CD4-positive, alpha-beta T cell treated with Interleukin-2 at 100 ng/mL for 4 hours (primary cell): ENCODE measurements at regions not wholly inside any gene's neighbourhood (a gene's known extent, or its start where the extent isn't known, plus 50 kb on each side); places are given as distances from the start of the nearest gene placed in this dataset.
"Not testable (repeated sequence)": the region's sequence is repeated elsewhere in the genome, so short reads cannot be mapped to it uniquely, and the experiment has no call there.

Experiments used
- DNase-seq: peaks from one replicate; pipeline ENCODE4 v3.0.0-alpha.2; 2020; ENCODE audit warnings: low spot score

DNA sequence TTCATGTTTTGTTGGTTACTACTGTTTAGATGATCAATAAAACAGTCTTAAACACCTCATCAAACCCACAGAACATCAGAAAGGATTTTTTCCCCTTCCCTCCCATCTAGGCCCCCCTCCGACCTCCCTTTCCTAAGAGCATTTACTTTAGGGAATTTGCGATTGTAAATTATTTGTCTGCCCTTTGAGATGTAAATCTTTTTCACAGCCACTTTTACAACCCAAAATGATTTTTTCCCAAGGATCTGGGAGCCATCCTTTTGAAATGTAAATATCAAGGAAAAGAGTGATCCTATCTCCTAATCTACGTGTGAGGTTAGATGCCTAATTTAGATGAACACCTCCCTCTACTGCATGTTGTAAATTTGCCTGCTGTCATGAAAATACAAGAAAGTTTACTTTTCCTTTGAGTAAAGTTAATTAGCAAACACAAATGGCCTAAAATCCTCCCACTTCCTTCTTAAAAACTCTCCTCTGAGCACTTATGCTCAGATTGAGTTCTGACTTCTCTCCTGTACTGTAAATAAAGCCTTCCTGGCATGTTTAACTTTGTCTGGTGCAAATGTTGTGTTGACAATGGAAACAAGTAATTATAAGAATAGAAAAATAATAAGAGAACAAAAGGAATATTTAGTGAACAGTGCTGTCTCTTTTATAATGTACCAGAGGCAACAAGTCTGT, 1646.9 kb upstream of the SPRY2 start:
- no peak for DNase-seq

DNA sequence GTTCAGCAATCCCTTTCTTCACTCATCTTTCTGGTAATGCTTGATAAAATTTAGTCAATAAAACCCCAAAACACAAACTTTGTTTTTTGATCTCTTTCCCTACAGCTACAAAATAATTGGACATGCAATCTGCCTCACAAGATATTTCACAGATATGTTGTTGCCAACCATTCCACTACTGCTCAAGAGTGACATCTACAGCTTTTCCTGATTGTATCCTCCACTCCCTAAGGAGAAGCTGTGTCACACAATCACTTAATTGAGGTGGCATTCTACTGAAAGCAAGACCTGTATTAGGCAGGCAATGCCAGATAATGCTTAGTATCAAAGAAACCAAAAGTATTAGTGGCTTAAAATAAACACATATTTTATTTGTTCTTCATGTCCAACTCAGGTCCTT, 1646.2 kb upstream of the SPRY2 start:
- no peak for DNase-seq

DNA sequence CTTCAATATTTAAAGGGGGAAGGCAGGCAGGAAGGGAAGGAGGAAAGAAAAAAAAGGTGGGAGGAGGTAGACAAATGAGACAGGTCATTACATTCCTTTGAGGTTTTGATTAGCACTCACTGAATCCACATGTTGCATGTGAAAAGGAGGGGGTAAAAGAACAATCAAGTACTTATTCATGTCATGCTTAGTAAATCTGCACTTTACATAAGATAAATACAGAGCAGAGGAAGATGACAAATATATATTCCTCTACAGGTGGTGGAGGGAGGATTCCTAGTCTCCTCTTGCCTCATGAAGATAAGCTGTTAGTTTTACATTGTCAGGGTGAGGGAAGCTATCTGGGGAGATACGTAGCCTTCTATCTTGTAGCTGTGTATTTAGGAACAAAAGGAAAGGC, 1645.4 kb upstream of the SPRY2 start:
- DNase-seq: no peak

DNA sequence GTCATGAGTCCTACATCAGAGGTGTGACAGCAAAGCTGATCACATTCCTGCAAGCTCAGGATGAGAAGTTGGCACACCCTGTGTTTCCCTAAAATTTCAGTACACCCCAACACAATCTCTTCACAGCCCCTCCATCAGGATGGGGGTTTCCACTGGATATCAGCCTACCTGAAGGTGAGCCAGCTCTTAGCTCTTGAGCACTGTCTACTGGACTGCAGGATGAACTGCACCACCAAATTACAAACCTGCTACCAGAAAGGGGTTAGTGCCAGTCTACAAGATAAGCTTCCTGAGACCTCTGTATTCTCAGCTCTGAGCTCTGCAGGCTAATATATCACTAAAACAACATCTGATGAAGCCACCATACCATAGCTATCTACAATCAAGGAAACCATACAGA, 1616.2 kb upstream of the SPRY2 start:
- no peak for DNase-seq

DNA sequence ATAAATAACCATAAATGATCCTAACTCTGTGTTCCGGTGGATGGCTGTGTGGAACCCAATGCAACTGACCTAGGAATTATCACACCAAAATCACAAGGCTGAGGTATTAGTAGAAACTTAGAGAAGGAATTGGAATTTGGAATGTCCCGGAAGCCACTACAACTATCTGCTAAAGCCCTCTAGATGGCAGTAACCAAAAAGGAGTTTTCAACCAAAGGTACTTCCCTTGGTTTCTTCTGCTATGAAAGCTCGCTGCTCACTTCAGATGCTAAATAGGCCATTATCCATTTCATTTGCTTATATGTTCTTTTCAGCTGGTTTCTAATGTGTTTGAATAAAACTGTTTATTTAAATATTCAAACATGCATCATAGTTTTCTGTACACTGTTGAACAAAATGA, 1589.1 kb upstream of the SPRY2 start:
- DNase-seq: no peak

DNA sequence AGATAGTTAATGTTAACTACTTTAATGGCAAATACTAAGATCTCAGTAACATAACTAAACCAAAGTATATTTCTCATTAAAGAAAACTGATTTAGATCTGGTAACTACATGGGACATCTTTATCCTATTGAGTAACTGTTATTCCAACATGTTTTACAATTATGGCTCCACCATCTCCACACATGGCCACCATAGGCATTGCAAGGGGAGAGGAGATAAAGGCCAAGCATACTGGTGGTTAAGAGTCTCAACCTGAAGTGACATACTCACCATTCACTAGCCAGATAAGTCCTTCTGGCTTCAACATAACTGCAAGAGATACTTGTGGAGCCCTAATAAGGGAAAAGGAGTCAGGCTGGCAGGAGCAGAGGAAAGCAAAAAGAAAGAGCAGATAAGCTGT, 1586.4 kb upstream of the SPRY2 start:
- DNase-seq: no peak

DNA sequence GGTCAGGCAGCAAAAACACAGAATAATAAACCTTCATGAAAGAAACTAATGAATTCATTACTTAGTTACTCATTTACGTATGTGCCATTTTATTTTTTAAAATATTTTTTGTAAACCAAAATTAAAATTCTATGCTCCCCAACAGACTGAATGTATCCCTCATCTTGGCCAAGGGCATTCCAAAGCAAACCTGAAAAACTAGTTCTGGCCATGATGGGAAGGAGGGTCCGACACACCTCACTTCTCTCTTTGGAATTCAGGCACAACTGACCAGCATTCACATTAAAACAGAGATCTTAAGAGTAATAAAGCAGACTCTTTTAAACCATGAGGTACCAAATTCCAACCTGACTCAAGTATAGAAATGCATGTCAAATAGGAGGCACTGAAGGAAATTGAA, 1576.9 kb upstream of the SPRY2 start:
- DNase-seq: no peak

DNA sequence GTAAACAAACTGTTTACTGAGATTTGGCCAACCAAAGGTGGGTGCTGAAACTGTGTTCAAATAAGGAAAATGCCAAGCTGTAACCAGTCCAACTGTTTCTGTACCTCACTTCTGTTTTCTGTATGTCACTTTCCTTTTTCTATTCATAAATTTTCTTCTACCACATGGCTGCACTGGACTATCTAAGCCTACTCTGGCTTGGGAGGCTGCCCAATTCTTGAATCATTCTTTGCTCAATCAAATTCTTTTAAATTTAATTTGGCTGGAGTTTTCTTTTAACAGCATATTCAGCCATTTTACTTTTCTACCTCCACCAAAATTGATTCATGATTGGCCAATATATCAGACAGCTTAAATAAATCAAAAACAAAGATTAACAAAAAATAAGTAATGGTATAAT, 1575.5 kb upstream of the SPRY2 start:
- DNase-seq: no peak

DNA sequence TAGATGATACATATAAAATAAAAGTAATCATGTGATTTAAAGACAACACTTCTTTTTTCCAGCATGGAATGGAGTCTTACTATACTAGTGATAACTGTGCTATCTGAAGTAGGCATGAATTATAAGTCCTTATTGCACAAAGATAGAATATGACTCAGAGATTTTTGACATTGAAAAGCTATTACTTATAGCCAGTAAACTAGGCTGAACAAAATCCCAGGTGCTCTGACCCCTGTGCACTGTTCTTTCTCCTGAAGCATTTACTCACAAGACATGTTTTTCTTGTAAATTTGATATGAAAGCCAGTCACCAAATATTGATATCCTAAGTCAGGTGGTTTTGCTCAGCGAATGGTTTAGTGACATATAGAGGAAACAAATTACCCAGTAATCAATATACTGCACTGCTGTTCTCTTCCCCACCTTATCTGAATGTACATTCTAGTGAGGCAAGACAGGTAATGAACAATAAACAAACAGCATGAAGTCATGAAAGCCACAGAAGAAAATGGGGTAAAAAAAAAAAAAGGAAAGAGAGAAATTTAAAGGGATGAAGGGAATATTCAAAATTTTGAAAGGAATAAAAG, 1567.0 kb upstream of the SPRY2 start:
- DNase-seq: no peak

DNA sequence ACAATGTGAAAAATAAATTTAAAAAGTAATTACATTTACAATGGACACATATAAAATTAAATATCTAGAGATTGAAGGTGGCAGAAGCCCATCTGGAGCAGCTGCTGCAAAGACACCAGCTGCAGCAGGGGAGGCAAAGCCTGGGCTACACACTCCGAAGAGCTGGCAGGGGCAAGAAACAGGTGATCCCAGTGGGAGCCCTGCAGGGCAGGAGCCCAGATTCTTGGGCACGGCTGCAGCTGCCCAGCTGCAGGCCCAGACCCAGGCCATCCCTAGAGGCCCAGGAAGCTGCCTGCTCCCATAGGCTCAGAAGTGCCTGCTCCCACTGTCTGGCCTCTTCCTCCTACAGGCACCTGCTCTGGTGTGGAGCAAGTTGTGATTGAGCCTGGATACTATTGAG, 1547.9 kb upstream of the SPRY2 start:
- DNase-seq: no peak

DNA sequence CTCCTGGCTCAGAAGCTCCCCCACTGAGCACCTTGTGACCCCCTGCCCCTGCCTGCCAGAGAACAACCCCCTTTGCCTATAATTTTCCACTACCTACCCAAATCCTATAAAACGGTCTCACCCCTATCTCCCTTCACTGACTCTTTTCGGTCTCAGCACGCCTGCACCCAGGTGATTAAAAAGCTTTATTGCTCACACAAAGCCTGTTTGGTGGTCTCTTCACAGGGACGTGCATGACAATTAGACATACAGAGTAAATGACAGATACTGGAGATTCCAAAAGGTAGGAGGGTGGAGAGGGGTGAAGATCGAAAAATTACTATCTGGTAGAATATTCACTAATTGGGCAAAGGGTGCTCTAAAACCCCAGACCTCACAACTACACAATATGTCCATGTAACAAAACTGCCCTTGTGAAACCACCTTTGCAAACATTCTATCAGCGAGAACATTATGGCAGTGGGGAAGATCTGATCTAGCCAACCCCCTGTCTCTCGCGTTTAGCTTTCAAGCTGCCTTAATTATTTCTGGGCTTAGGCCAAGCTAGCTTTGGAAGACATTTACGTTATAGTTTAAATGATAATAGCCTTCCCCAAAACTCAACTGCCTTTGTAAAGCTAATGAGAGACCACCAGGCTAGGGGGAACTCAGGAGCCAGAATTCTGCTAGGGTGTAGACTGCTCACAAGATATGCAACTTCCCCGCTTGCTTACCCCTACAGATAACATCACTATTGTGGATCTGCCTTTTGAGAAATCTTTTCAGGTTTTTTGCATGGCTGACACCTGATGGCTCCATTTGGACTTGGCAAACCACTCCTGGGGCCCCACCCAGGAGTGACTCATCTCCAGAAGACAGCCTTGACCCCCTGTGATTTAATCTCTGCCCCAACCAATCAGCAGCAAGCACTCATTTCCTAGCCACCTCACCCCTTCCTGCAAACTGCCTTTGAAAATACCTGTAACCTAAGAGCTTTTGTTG, 1534.0 kb upstream of the SPRY2 start:
- DNase-seq: no peak

DNA sequence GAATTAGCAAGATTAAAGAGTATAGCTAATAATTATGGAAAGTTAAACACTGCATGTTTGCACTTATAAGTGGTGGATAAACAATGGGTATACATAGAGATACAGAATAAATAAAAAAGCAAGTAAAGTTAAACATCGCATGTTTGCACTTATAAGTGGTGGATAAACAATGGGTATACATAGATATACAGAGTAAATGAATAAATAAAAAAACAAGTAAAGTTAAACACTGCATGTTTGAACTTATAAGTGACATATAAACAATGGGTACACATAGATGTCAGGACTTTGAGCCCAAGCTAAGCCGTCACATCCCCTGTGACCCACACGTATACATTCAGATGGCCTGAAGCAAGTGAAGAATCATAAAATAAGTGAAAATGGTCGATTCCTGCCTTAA, 1533.3 kb upstream of the SPRY2 start:
- no peak for DNase-seq

DNA sequence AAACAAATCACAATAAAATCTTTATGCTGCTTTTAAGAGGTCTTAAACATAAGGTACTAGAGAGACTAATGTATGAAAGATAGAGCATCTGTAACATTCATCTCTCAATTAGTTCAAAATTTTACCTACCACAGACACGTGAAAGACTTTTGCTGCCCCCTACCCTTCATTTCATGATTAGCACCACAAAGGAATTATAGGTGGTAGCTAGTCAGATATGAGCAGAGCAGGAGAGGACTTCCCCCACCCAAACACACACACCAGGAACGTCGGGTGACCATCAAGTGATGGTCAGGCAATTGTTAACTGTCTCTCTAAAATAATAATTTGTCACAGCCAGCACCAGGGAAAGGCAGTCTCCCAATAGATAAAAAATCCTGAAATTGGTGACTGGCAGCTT, 1531.7 kb upstream of the SPRY2 start:
- DNase-seq: no peak

DNA sequence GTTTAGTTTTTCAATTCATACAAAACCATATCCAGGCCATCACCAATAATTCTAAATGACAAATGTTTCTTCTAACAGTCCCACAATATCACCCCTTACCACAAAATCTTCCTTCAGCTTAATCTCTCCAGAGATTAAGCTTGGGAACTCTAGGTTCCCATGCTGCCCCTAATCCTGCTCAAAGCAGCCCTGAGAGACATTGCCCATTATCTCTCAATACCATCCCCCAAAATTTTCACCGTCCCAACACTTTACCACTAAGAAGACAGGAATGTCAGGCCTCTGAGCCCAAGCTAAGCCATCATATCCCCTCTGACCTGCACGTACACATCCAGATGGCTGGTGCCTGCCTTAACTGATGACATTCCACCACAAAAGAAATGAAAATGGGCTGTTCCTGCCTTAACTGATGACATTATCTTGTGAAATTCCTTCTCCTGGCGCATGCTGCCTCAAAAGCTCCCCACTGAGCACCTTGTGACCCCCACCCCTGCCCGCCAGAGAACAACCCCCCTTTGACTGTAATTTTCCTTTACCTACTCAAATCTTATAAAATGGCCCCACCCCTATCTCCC, 1530.9 kb upstream of the SPRY2 start:
- DNase-seq: not testable (repeated sequence)

DNA sequence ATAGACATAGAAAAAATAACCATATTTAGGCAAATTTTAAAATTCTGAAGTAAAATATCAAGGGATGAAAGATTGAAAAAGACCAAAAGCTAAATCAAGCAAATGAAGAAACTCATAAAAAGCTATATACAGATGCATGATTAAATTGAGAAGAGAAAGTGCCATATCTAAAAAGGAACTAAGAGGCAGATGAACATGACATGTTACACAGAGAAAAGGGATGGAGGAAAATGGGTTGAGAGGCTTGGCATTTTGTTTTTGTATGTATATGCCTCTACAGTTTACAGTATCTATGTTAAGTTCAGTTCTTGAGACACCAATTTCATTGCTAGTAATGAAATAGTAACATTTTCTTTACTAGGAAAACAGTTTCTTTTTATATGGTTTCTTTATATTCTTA, 1507.4 kb upstream of the SPRY2 start:
- no peak for DNase-seq

DNA sequence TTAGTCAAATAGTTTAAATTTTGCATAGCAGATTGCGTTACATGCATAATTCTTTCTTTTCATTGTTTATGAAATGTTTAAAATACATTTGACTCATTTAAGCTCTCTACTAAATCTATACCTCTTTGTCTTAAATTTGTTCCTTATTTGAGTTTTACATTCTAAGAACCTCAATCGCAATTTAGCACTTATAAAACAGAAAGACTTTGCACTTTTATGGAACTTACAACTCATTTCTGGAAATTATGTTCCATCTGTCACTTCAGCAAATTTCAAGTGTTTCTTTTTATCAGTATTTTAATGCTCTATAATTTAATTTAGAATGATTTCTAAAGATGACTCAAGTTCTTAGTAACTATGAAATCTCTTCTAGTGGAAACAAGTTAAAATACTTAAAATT, 1505.8 kb upstream of the SPRY2 start:
- no peak for DNase-seq

DNA sequence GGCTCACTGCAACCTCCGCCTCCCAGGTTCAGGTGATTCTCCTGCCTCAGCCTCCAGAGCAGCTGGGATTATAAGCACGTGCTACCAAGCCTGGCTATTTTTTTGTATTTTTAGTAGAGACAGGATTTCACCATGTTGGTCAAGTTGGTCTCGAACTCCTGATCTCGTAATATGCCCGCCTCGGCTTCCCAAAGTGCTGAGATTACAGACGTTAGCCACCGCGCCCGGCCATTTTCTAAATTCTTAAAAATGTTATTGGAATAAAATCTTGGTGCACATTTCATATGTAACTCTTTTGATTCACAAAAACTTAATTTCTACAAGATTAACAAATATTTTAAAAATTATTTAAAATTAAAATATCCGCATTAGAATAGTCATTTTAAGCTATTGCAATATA, 1480.3 kb upstream of the SPRY2 start:
- no peak for DNase-seq

DNA sequence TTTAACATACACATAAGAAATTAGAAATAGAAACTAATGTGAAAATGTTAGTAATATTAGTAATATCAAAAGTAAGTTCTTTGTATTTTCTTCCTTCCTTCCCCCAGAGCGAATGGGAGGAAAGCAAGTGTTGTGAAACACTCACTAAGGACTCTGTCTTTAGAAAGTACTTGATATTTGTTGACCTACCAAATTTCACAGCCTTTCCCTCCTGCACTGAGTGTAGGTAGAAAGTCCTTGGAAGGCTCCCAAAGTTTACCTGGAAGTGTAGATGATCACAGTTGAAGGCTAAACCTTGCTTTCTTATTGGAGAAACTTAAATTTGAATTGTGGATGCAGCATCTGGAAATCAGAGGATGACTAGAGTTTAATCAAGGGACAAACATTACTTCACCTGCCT, 1459.5 kb upstream of the SPRY2 start:
- DNase-seq: no peak

DNA sequence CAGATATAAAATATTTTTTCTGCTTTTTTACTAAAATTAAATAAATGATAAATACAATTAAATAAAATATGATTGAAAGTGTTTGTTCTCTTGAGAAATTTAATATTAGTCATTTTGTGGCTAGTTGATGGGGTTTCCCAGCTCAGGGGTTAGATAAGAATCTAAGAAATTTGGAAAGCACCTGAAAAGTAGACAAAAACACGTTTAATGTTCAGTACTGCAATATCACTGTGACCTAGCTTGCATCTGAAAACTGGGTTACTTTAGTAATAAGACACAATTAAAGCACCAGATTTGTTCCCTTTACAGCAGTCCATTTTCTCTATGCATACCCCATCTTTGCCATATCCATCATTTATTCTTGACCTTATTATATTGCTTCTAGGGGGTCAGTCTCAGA, 1454.8 kb upstream of the SPRY2 start:
- DNase-seq: no peak

DNA sequence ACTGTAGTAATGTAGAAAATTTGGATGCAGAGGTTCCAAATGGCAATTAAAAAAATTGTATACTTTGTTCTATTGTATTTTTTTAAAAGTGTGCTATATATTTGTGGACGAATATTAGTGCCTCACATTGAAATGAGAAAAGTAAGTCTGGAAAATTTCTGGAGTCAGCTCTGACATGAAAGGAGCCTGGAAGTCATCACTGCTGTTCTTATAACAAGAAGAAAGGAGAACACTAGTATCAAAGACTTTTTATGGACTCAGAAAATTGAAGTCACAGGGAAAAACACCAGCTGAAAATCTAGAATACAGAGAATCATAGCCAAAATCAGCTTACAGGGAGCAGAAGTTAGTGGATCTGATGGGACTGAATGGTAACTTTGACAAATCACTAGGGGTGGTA, 1450.7 kb upstream of the SPRY2 start:
- DNase-seq: no peak

DNA sequence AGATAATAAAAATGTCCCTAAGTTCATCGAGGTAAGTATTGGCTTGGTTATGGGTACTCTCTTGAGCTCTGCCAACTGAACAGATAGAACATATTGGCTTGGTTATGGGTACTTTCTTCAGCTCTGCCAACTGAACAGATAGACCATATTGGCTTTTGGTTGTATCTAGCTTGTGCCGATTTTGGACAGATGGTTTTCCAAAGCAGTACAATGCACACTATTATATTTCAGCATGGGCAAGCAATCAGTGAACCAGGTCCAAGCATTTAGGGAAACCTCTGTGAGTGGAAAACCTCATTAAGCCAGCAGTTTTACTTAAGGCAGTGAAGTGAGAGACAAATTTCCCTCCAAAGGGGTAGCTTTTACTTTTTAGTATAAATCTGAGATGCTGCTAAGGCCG, 1440.5 kb upstream of the SPRY2 start:
- DNase-seq: no peak

DNA sequence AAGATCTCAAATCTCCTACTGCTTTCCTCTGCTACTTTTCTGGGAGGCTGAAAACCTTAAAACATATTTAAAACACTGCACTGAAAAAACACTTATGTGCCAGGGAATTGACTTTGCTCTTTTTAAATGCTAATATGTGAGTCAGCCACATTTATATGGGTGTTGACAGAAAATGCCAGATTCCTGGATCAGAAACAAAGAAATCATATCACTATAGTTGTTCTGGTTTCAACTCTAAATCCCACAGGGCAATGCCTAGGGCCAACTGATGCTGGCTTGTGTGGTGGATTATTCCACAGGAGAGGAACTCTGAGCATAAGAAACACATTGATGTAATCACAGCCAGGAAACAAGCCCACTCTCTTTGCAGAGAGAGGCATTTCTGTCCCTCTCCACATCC, 1439.0 kb upstream of the SPRY2 start:
- DNase-seq: no peak

DNA sequence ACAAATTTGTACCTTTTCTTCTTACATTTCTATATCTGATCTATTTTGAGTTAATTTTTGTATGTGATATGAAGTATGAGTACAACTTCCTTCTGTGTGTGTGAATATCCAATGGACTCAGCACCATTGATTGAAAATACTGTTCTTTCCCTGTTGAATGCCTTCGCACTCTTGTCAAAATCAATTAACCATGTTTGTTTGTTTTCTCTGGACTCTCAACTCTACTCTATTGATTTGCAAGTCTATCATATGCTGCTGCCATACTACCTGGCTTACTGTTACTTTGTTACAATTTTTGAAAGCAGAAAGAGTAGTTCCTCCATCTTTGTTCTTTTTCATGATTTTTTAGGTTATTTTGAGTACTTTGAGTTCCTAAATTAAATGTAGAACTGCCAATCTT, 1437.4 kb upstream of the SPRY2 start:
- DNase-seq: no peak
